ENCODE measurements at regions not wholly inside any gene's neighbourhood (a gene's known extent, or its start where the extent isn't known, plus 50 kb on each side); places are given as distances from the start of the nearest gene placed in this dataset.

- TF ChIP-seq, protein P1, sequence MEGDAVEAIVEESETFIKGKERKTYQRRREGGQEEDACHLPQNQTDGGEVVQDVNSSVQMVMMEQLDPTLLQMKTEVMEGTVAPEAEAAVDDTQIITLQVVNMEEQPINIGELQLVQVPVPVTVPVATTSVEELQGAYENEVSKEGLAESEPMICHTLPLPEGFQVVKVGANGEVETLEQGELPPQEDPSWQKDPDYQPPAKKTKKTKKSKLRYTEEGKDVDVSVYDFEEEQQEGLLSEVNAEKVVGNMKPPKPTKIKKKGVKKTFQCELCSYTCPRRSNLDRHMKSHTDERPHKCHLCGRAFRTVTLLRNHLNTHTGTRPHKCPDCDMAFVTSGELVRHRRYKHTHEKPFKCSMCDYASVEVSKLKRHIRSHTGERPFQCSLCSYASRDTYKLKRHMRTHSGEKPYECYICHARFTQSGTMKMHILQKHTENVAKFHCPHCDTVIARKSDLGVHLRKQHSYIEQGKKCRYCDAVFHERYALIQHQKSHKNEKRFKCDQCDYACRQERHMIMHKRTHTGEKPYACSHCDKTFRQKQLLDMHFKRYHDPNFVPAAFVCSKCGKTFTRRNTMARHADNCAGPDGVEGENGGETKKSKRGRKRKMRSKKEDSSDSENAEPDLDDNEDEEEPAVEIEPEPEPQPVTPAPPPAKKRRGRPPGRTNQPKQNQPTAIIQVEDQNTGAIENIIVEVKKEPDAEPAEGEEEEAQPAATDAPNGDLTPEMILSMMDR (IDR thresholded peaks at IDR 0.05; ENCODE audit: insufficient read depth, low read length), result no peak
- no peak for TF ChIP-seq POLR2AphosphoS5 (IDR thresholded peaks at IDR 0.05; ENCODE audit: low read depth)
- no peak for TF ChIP-seq REST (IDR thresholded peaks at IDR 0.05; ENCODE audit: insufficient replicate concordance, low read depth)
- peak; percentile 35; the same call in 1 of the 2 replicates for TF ChIP-seq SPI1 (IDR thresholded peaks at IDR 0.05; ENCODE audit: borderline replicate concordance, low read depth)
- no peak for TF ChIP-seq GABPA (IDR thresholded peaks at IDR 0.05; ENCODE audit: low read depth)
Measured at GRCh38 chr13:59398127-59398526, 765.6 kb downstream of the DIAPH3 start.

Measured in HL-60 (cell line).